Ishikawa (cell line): ENCODE measurements at regions not wholly inside any gene's neighbourhood (a gene's known extent, or its start where the extent isn't known, plus 50 kb on each side); places are given as distances from the start of the nearest gene placed in this dataset.

ENCODE experiments used
- CEBPB ChIP-seq: IDR thresholded peaks from 2 replicates; pipeline ENCODE4 v1.6.1; 2012
- EGR1 ChIP-seq: IDR thresholded peaks from 2 replicates; pipeline ENCODE4 v1.6.1; 2012
- EP300 ChIP-seq: IDR thresholded peaks from 2 replicates; pipeline ENCODE4 v1.6.1; 2012; ENCODE audit warnings: borderline replicate concordance
- MAX ChIP-seq: IDR thresholded peaks from 2 replicates; pipeline ENCODE4 v1.6.1; 2012
- RAD21 ChIP-seq: IDR thresholded peaks from 2 replicates; pipeline ENCODE4 v1.6.1; 2012; ENCODE audit warnings: low read depth
- REST ChIP-seq: IDR thresholded peaks from 2 replicates; pipeline ENCODE4 v1.6.1; 2012; ENCODE audit warnings: low read depth, mild to moderate bottlenecking
- TCF12 ChIP-seq: IDR thresholded peaks from 2 replicates; pipeline ENCODE4 v1.6.1; 2012; ENCODE audit warnings: low read depth
- TEAD4 ChIP-seq: IDR thresholded peaks from 2 replicates; pipeline ENCODE4 v1.6.1; 2012
- YY1 ChIP-seq: IDR thresholded peaks from 2 replicates; pipeline ENCODE4 v1.6.1; 2012; ENCODE audit warnings: low read depth

- TF ChIP-seq YY1 (no peak), RAD21 (no peak), EGR1 (no peak), MAX (no peak), CEBPB (no peak), EP300 (no peak), REST (no peak), TCF12 (no peak), TEAD4 (no peak)
Observed at GRCh38 chr3:13210221-13210975, 137.2 kb upstream of the IQSEC1 start.
